GM03348 (cell line): ENCODE measurements at regions not wholly inside any gene's neighbourhood (a gene's known extent, or its start where the extent isn't known, plus 50 kb on each side); places are given as distances from the start of the nearest gene placed in this dataset.
"Not testable (repeated sequence)": the region's sequence is repeated elsewhere in the genome, so short reads cannot be mapped to it uniquely, and the experiment has no call there.

Source experiments
- DNase-seq: peaks from one replicate; pipeline ENCODE4 v3.0.0; 2012; ENCODE audit warnings: low spot score

- DNase-seq, result no peak
Measured at GRCh38 chr1:43108080-43108479, 64.0 kb downstream of the EBNA1BP2 start.

GRCh38 chr1:43107664-43108063, 64.4 kb downstream of the EBNA1BP2 start:
- DNase-seq, result no peak

GRCh38 chr1:43104027-43104763, 67.9 kb downstream of the EBNA1BP2 start:
- no peak for DNase-seq

DNA sequence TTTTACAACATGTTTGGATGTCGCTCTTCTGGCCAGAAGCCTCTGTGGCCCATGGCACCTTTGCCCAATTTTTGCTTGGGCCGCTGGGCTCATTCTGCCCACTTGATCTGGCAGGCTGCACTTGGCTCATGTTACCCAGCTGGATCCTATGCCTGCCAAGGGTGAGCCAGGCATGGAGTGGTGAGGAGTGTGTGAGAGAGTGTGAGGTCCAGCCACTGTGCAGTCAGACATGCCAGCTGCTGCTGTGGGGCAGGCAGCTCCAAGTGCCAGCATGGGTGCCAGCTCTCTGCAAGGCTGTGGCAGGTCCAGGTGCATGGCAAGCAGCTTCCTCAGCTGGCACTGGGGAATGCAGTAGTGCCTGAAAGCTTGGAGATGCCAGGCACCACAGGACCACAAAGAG, 71.0 kb downstream of the EBNA1BP2 start:
- DNase-seq, result no peak

DNA sequence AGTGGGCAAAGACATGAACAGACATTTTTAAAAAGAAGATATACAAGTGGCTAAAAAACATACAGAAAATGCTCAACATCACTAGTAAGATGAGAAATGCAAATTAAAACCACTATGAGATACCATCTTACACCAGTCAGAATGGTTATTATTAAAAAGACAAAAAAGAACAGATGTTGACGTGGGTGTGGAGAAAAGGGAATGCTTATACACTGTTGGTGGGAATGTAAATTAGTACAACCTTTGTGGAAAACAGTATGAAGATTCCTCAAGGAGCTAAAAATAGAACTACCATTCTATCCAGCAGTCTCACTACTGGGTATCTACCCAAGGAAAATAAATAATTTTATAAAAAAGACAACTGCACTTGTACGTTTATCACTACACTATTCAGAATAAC, 73.9 kb downstream of the EBNA1BP2 start:
- no peak for DNase-seq

DNA sequence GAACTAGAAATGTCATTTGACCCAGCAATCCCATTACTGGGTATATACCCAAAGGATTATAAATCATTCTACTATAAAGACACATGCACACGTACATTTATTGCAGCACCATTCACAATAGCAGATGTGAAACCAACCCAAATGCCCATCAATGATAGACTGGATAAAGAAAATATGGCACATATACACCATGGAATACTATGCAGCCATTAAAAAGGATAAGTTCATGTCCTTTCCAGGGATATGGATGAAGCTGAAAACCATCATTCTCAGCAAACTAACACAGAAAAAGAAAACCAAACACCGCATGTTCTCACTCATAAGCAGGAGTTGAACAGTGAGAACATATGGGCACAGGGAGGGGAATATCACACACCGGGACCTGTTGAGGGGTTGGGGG, 75.6 kb downstream of the EBNA1BP2 start:
- DNase-seq, result not testable (repeated sequence)

GRCh38 chr1:43090812-43091211, 81.3 kb downstream of the EBNA1BP2 start:
- not testable (repeated sequence) for DNase-seq

DNA sequence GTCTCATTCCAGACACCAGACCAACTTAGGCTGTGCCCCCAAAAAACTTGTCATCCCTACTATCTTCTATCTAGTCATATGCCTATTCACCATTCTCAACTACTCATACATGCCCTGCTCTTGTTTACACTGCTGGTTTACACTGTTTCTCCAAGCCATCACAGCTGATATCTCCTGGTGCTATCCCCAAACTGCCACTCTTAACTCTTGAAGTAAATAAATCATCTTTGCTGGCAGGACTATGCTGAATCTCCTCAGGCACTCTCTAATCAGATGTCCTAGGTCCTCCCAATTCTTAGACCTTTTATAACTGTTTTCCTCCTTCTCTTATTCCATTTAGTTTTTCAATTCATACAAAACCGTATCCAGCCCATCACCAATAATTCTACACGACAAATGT, 81.9 kb downstream of the EBNA1BP2 start:
- not testable (repeated sequence) for DNase-seq

DNA sequence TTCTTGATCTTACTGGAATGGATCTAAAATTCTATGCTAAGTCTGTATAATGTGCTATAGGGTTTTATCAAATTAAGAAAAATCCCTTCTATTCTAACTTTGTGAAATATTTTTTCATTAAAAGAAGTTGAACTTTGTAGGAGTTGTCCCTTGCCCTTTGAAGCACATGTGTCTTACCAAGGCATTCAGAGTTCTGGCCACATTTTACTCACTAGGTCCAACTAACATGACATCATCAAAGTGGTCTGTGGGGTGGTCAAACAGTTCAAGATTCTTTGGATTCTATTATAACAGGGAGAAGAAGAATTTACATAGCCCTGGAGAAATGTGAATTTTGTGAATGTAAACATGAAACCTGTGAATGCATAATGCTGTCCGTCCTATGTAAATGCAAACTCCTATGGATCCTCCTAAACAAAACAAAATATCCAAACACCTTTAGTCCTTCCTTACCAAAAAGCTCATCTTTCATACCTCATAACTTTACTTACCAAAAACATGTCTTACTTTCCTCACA, 88.7 kb downstream of the EBNA1BP2 start:
- no peak for DNase-seq

GRCh38 chr1:43082740-43083139, 89.3 kb downstream of the EBNA1BP2 start:
- no peak for DNase-seq

DNA sequence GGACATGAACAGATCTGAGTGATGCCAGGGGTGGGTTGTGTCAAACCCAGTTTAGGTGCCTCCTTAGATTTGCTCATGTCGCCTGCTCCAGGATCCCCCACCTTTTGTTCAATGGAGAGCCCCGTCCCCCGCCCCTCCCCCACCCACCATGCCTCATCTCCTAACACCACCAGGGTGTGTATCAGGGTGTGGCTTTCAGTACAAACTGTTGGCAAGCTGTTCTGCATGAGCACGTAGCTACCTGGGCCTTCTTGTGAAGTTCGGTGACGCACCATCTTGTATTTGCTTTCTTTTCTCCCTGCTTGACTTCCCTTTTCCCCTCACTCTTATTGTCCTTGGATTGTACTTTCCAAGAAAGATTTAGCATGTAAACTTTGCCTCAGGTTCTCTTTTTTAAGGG, 94.8 kb downstream of the EBNA1BP2 start:
- DNase-seq, result no peak

GRCh38 chr1:43074709-43075108, 97.4 kb downstream of the EBNA1BP2 start:
- DNase-seq, result no peak

GRCh38 chr1:43074244-43074643, 97.8 kb downstream of the EBNA1BP2 start:
- no peak for DNase-seq

DNA sequence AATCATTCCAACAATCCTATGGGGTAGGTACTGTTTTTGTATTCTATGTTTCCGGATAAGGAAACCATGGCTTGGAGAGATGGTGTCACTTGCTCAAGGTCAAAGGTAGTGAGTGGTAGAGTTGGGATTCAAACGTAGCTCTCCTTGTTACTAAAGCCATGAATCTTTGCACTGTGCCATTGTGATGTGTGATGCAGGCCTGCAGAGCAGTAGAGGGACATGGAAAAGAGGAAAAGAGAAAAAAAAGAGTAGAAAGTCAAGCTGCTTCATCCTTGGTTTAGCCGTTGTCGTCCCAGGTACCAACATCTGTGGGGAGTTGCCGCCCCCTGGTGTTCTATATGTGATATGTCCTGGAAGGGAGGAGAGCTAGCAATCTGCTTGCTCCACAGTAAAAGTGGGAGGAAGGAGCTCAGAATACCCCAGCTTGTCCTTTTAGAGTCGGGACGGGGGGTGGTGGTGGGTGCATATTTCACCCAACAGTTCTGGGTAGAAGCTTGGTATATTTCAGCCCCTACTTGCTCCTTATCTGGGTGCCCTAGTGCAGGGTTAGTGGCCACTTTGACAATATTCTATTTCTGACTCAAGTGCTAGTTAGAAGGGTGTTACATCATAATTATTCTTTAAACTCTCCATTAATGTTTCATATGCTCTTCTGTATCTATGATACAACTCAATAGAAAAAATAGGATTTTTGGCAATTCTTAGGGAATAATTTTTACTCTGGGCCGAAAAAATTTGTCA, 98.4 kb downstream of the EBNA1BP2 start:
- peak; percentile 88 for DNase-seq

- DNase-seq, result no peak
Measured at GRCh38 chr1:43072314-43072713, 99.8 kb downstream of the EBNA1BP2 start.

GRCh38 chr1:43071241-43071640, 100.8 kb downstream of the EBNA1BP2 start:
- no peak for DNase-seq

DNA sequence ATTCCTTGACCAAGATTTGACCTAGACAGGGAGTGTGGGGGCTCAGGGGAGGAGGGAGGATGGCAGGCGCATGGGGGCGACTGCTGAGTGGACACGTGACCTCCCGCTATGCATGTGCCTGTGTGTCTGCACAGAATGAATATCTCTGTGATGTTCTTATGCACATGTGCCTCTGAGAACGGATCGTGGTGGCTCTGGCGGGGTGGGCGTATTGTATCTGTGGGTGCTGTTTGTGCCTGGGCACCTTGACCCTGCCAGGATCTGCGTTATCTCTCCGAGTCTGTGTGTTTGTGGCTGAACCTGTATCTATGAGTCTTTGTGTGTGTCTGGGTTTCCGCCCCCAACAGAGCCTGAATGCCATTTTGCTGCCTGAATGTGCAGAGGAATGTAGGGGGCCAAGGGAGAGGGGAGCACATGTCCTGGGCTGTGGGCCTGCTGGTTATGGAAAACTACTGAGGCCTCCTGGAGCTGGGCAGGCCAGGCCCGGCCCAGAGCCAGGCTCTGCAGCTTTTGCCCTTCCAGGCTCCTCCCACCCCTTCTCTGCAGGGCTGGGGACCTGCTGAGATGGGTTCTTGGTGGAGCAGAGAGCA, 102.5 kb downstream of the EBNA1BP2 start:
- DNase-seq, result no peak

- DNase-seq, result no peak
Measured at GRCh38 chr1:43068911-43069310, 103.2 kb downstream of the EBNA1BP2 start.

DNA sequence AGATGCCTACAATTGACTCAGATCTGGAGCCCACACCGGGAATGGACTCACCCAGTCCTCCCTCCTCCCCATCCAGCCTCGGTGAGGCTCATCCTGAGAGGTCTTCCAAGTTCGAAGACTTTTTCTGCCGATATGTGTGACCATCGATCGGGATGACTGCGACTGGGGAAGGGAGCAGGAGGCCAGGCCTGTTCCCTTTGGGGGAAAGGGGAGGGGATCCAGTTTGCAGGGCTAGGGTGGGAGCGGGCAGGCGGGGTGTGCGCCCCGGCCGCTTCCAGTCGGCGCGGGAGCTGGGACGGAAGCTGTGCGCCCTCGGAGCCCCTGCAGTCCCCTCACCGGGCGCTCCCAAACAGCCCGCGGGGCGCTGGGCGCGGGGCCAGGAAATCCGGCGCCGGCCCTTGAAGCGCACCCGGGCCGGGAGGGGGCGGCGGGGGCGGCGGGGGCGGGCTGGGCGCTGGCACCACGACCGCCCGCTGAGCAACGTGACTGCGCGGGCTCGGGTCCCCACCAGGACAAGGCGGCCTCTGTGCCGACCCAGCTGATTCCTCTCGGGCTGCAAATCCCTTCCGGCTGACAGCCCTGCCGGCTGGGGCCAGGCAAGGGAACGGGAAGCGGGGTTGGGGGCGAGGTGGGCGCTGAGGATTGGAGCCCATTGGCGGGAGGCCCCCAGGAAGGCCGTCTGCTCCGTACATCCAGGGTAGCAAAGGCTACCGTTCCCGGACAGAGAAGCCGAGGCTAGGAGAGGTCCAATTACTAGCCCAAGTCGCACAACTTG, 103.9 kb downstream of the EBNA1BP2 start:
- DNase-seq, result peak; percentile 54

- no peak for DNase-seq
Measured at GRCh38 chr1:43067233-43067745, 104.8 kb downstream of the EBNA1BP2 start.

DNA sequence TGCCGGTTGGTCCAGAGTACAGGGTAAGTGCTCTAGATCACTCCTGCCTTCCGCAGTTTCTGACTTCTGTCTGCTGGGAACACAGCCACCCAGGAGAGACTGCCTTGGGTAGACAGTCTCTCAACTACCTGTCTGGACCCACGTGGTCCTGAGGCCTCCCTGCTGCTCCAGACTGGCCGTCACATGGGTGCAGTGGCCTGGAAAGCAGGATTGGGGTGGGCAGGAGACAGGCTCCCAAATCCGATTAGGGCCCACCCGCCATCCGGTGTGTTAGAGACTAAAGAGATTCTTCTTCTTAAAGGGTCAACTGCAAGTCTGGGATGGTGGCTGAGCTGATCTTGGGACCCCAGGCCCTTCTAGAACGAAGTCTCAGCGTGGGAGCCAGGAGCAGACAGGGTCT, 105.5 kb downstream of the EBNA1BP2 start:
- DNase-seq, result no peak
